Fibroblast of villous mesenchyme (primary cell): ENCODE measurements at regions not wholly inside any gene's neighbourhood (a gene's known extent, or its start where the extent isn't known, plus 50 kb on each side); places are given as distances from the start of the nearest gene placed in this dataset.

Experiments used
- DNase-seq: peaks from one replicate; pipeline ENCODE4 v3.0.0-alpha.2; 2010; ENCODE audit warnings: low read depth
- H3K4me3 ChIP-seq: 2 replicates; pipeline ENCODE4 v1.5.1; 2011; ENCODE audit warnings: low read depth, mild to moderate bottlenecking, low read length
- TF ChIP-seq, protein P1 (sequence below): IDR thresholded peaks from 2 replicates; pipeline ENCODE4 v1.5.1; 2012; ENCODE audit warnings: low read depth, mild to moderate bottlenecking, low read length; ENCODE audit not compliant: insufficient read depth

DNA sequence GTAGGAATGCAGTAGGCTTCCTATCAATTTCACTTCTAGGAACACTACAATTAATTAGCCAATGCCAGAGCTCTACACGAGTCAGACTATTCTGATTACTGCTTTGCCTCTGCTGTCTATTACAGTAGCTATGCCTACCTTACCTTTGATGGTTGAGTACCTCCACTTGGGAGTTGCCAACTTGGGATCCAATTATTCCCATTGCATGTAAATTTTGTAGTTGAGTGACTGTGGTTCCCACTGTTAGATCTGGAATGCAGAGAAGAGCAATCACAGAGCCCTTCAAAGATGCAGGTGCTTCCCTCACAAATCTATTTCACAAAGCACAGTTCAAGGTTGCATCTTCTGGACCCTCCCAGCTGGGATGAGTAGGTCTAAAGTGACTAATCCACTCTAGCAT is 62.9 kb upstream of the AASS start:
- H3K4me3 ChIP-seq, result no peak overlapping the region
- TF ChIP-seq, protein P1, sequence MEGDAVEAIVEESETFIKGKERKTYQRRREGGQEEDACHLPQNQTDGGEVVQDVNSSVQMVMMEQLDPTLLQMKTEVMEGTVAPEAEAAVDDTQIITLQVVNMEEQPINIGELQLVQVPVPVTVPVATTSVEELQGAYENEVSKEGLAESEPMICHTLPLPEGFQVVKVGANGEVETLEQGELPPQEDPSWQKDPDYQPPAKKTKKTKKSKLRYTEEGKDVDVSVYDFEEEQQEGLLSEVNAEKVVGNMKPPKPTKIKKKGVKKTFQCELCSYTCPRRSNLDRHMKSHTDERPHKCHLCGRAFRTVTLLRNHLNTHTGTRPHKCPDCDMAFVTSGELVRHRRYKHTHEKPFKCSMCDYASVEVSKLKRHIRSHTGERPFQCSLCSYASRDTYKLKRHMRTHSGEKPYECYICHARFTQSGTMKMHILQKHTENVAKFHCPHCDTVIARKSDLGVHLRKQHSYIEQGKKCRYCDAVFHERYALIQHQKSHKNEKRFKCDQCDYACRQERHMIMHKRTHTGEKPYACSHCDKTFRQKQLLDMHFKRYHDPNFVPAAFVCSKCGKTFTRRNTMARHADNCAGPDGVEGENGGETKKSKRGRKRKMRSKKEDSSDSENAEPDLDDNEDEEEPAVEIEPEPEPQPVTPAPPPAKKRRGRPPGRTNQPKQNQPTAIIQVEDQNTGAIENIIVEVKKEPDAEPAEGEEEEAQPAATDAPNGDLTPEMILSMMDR, result no peak
- no peak for DNase-seq

DNA sequence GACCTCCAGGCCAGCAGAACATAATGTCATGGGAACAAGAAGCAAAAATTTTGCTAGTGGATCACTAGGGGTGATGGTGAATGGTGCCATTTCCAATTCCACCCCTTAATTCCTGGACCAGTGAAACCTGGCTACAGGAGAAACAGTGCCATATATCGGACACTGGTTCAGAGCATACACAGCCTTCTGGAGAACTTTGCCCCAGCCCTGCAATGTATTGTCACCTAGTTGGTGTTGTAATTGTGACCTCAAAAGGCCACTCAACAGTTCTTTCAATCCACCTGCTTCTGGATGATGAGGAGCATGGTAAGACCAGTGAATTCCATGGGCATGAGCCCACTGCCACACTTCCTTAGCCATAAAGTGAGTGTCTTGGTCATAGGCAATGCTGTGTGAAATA is 59.8 kb upstream of the AASS start:
- H3K4me3 ChIP-seq, result no peak overlapping the region
- TF ChIP-seq, protein P1, result no peak
- no peak for DNase-seq

DNA sequence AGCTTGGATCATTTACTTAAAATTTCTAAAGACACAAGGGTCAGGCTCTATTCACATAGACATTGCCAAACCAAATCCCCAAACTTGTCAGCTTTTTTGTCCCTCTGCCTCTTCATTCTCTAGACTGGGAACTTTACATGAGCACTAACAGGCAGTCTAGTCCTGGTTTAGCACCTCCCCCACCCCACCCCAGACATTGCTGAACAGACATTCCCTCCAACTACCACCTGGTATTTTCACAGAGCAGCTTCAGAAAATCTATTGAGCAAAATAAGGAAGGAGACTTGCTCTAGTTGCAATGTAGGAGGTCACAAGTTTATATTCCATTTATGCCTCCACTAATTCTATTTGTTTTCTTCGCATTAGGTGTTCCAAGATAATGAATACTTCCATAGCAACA is 56.8 kb upstream of the AASS start:
- TF ChIP-seq, protein P1, result no peak
- no peak overlapping the region for H3K4me3 ChIP-seq
- DNase-seq, result no peak

DNA sequence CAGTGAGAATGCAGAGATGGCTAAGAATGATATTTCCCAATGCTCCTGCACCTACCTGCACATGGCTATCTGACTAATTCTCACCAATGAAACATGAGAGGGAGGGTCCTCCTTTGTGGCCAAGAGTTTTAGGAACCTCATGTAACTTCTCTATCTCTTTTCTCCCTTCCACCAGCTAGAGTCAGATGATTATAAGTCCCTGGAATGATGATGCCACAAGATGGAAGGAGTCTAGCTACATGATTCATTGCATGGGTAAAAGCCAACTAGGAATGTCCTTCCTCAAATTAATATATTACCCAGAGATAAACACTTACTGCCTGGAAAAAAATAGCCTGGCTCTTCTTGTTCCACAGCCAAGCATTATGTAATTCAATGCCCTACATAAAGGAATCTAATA is 55.1 kb upstream of the AASS start:
- H3K4me3 ChIP-seq, result no peak overlapping the region
- peak; percentile 20 for DNase-seq
- TF ChIP-seq, protein P1, result no peak

DNA sequence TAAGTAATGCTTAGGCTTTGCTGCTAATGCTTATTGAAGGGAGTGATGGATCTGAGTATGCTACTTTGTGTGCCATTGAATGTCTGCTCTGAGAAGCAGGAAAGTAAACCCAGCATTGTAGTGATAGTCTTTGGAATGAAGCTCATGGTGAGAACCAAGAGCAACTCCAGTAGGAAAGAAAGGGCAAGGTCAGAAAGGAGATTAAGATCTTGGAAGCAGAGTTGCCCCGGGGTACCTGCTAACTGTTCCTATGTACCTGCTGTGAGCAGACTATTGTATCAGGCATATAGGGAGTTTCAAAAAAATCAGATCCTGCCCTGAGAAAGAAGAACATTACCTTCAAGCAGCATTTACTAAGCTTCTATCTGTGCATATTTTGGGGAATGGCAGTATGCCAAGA is 54.5 kb upstream of the AASS start:
- no peak overlapping the region for H3K4me3 ChIP-seq
- TF ChIP-seq, protein P1, result no peak
- no peak for DNase-seq
